Neuronal stem cell (in vitro differentiated cells): ENCODE measurements at regions not wholly inside any gene's neighbourhood (a gene's known extent, or its start where the extent isn't known, plus 50 kb on each side); places are given as distances from the start of the nearest gene placed in this dataset.
A peak's percentile ranks its signal among the peaks of the same experiment; 100 is the strongest.

ENCODE experiments used
- DNase-seq: peaks from one replicate; pipeline ENCODE4 v3.0.0-alpha.2; 2013; ENCODE audit warnings: low spot score
- H2AFZ ChIP-seq: one replicate; pipeline ENCODE4 v1.6.1; 2013; ENCODE audit warnings: mild to moderate bottlenecking, low read length, inconsistent platforms
- H2AK5ac ChIP-seq: 2 replicates; pipeline ENCODE4 v1.6.1; 2013; ENCODE audit warnings: low read depth, mild to moderate bottlenecking, inconsistent platforms, low read length, moderate library complexity, mixed read lengths
- H2BK120ac ChIP-seq: 2 replicates; pipeline ENCODE4 v1.6.1; 2013; ENCODE audit warnings: low read depth, mild to moderate bottlenecking, inconsistent platforms, low read length, moderate library complexity, mixed read lengths
- H2BK12ac ChIP-seq: one replicate; pipeline ENCODE4 v1.6.1; 2013; ENCODE audit warnings: low read length, inconsistent platforms
- H2BK15ac ChIP-seq: 2 replicates; pipeline ENCODE4 v1.6.1; 2013; ENCODE audit warnings: mild to moderate bottlenecking, low read length, inconsistent platforms, mixed read lengths
- H2BK5ac ChIP-seq: one replicate; pipeline ENCODE4 v1.6.1; 2013; ENCODE audit warnings: inconsistent platforms, mild to moderate bottlenecking, low read length, moderate library complexity
- H3K14ac ChIP-seq: one replicate; pipeline ENCODE4 v1.6.1; 2013; ENCODE audit warnings: low read length, inconsistent platforms
- H3K18ac ChIP-seq: 2 replicates; pipeline ENCODE4 v1.6.1; 2013; ENCODE audit warnings: low read length, inconsistent platforms
- H3K23ac ChIP-seq: 2 replicates; pipeline ENCODE4 v1.6.1; 2013; ENCODE audit warnings: low read depth, mild to moderate bottlenecking, mixed read lengths, low read length, inconsistent platforms; ENCODE audit not compliant: poor library complexity
- H3K27ac ChIP-seq: replicated peaks from 3 replicates; pipeline ENCODE4 v1.5.1; 2013; ENCODE audit warnings: low read length, inconsistent platforms
- H3K27me3 ChIP-seq, 3 experiments: 2 replicates each; pipeline ENCODE4 v1.6.1; 2013; ENCODE audit warnings: low read length in 3 of 3, mild to moderate bottlenecking in 2 of 3, inconsistent platforms in 1 of 3, low read depth in 1 of 3, mixed read lengths in 1 of 3, moderate library complexity in 1 of 3; ENCODE audit not compliant: control insufficient read depth in 3 of 3, insufficient read depth in 3 of 3
- H3K36me3 ChIP-seq, 2 donors: replicated peaks in 1 of 2; 2 replicates each; pipeline ENCODE4 v1.6.1; 2013; ENCODE audit warnings: low read length in 2 of 2; ENCODE audit not compliant: control insufficient read depth in 2 of 2, insufficient read depth in 2 of 2
- H3K4ac ChIP-seq: 2 replicates; pipeline ENCODE4 v1.6.1; 2013; ENCODE audit warnings: inconsistent platforms, mild to moderate bottlenecking, low read length, moderate library complexity
- H3K4me1 ChIP-seq, 2 donors: 1 replicate in 1 of 2; 2 replicates in 1 of 2; pipeline ENCODE4 v1.6.1; 2013; ENCODE audit warnings: low read length in 2 of 2, low read depth in 1 of 2; ENCODE audit not compliant: control insufficient read depth in 2 of 2, insufficient read depth in 1 of 2
- H3K4me2 ChIP-seq: one replicate; pipeline ENCODE4 v1.6.1; 2013; ENCODE audit warnings: mild to moderate bottlenecking, low read length, inconsistent platforms; ENCODE audit not compliant: insufficient read depth, poor library complexity, severe bottlenecking
- H3K4me3 ChIP-seq, 2 donors: 2 replicates each; pipeline ENCODE4 v1.5.1; 2013; ENCODE audit warnings: low read length in 2 of 2, mild to moderate bottlenecking in 2 of 2, inconsistent platforms in 1 of 2, moderate library complexity in 1 of 2
- H3K79me1 ChIP-seq: one replicate; pipeline ENCODE4 v1.6.1; 2013; ENCODE audit warnings: low read depth, mild to moderate bottlenecking, inconsistent platforms, low read length, moderate library complexity
- H3K9ac ChIP-seq: one replicate; pipeline ENCODE4 v1.6.1; 2013; ENCODE audit warnings: mild to moderate bottlenecking, low read depth, low read length, inconsistent platforms; ENCODE audit not compliant: poor library complexity
- H3K9me3 ChIP-seq, 2 donors: replicated peaks in 1 of 2; 2 replicates each; pipeline versions ENCODE3 to v1.6.1; 2013; ENCODE audit warnings: low read length in 2 of 2, mild to moderate bottlenecking in 2 of 2, inconsistent platforms in 1 of 2, low read depth in 1 of 2, mixed read lengths in 1 of 2, moderate library complexity in 1 of 2; ENCODE audit not compliant: control insufficient read depth in 2 of 2, insufficient read depth in 1 of 2
- H4K8ac ChIP-seq: one replicate; pipeline ENCODE4 v1.6.1; 2013; ENCODE audit warnings: low read depth, mild to moderate bottlenecking, inconsistent platforms, low read length, moderate library complexity
- H4K91ac ChIP-seq: one replicate; pipeline ENCODE4 v1.6.1; 2013; ENCODE audit warnings: low read length, low read depth, mild to moderate bottlenecking, inconsistent platforms; ENCODE audit not compliant: poor library complexity
- WGBS, 2 donors: extraction: QIAGEN DNeasy Blood & Tissue Kit; methylation state at CpG; one replicate each; pipeline ENCODE4 v1.1.7; 2013; ENCODE audit warnings: missing lambda C conversion rate in 2 of 2, mixed read lengths in 1 of 2; ENCODE audit not compliant: insufficient read length in 2 of 2, insufficient replicate concordance in 1 of 2; ENCODE audit errors: extremely low coverage in 2 of 2; 5-methylcytosine and 5-hydroxymethylcytosine counted together

- Histone ChIP-seq H3K27me3 (no peaks in the 10 kb centered on the region), H2AK5ac (peak overlapping the region; percentile 22), H2BK15ac (peak overlapping the region; percentile 30), H3K18ac (peak overlapping the region; percentile 58), H3K23ac (no peak overlapping the region), H4K91ac (no peak overlapping the region), H3K79me1 (no peaks in the 10 kb centered on the region), H2AFZ (no peak overlapping the region), H3K36me3 (no peaks in the 10 kb centered on the region), H2BK5ac (no peak overlapping the region), H3K9me3 (peaks cover 0 to 2% of the 10 kb centered on the region in 2 donors), H4K8ac (no peak overlapping the region), H2BK120ac (no peak overlapping the region), H3K4me2 (no peak overlapping the region), H3K27ac (no peak overlapping the region), H3K14ac (peak overlapping the region; percentile 50), H2BK12ac (peak overlapping the region; percentile 27), H3K4me1 (peaks cover 0 to 18% of the 10 kb centered on the region in 2 donors), H3K4me3 (no peak overlapping the region), H3K4ac (no peak overlapping the region), H3K9ac (no peak overlapping the region)
- WGBS, 2 donors, result no CpG with 5 or more reads among the region's 9 CpGs
- no peak for DNase-seq
These were observed 258.5 kb upstream of the TLE3 start for GRCh38 chr15:70356062-70356860.

DNA sequence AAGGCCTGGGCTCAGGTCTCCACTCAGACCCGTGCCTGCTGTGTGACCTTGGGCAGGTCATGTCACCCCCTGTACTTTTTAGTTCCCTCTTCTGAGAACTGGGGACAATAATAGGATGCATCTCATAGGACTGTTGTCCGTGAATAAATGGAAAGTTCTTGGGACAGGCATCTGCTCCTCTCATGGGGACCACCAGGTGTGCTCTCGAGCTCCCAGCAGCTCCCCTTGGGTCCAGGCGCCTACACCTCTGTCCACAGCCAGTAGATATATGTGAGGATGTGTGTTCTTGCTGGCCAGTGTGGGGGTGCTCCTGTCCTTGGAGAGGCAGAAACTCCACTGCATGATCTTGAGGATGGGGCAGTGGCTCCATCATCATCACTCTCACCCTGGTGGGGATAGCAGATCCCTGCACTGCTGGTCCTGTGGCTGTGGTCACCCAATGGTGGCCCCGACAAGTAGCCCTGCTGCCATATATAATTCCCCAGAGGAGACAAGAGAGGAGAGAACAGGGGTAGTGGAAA, 257.6 kb upstream of the TLE3 start:
- DNase-seq, result no peak
- Histone ChIP-seq H3K4me3 (no peak overlapping the region), H4K91ac (no peak overlapping the region), H3K4me2 (no peak overlapping the region), H3K9me3 (no peaks in the 10 kb centered on the region), H3K9ac (no peak overlapping the region), H2BK12ac (peak overlapping the region; percentile 59), H3K27ac (no peak overlapping the region), H2AFZ (no peak overlapping the region), H3K27me3 (no peaks in the 10 kb centered on the region), H3K18ac (peak overlapping the region; percentile 25), H2AK5ac (peak overlapping the region; percentile 27), H3K4ac (no peak overlapping the region), H2BK15ac (no peak overlapping the region), H3K36me3 (no peaks in the 10 kb centered on the region), H3K4me1 (peaks cover 0 to 18% of the 10 kb centered on the region in 2 donors), H3K23ac (no peak overlapping the region), H3K79me1 (no peaks in the 10 kb centered on the region), H4K8ac (no peak overlapping the region), H3K14ac (no peak overlapping the region), H2BK5ac (no peak overlapping the region), H2BK120ac (no peak overlapping the region)
- no CpG with 5 or more reads among the region's 5 CpGs for WGBS, 2 donors

DNA sequence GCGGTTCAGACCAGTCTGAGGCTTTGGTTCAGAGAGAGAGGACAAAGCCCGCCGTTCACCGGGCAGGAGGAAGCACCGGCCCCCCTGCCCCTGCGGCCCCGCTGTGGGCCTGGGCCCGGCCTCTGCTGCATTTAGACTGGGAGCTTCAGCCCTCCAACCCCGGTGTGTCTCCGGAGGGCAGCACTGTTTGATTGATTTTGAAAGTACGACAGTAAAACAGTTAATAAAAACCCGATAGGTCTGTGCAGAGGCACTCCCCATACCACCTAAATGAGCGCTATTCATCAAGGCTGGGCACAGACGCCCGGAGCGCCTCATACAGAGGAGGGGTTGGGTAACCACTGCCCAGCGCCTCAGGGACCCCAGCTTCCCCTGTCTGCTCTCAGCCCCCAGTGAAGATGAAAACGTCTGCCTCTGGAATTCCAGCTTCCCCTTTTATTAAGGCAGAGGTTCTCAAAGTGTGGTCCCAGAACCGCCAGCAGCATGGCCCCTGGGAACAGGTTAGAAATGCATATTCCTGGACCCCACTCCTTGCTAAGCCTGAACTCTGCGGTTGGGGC, 256.7 kb upstream of the TLE3 start:
- no CpG with 5 or more reads among the region's 20 CpGs for WGBS, 2 donors
- H3K4ac ChIP-seq, result no peak overlapping the region
- H2AFZ ChIP-seq, result no peak overlapping the region
- H2BK5ac ChIP-seq, result no peak overlapping the region
- H2AK5ac ChIP-seq, result peak overlapping the region; percentile 37
- H3K4me1 ChIP-seq, result peaks cover 0 to 18% of the 10 kb centered on the region in 2 donors
- H3K14ac ChIP-seq, result no peak overlapping the region
- no peaks in the 10 kb centered on the region for H3K79me1 ChIP-seq
- H3K4me2 ChIP-seq, result no peak overlapping the region
- no peak overlapping the region for H3K27ac ChIP-seq
- H3K9me3 ChIP-seq, result no peaks in the 10 kb centered on the region
- H2BK120ac ChIP-seq, result no peak overlapping the region
- no peaks in the 10 kb centered on the region for H3K36me3 ChIP-seq
- no peak overlapping the region for H3K9ac ChIP-seq
- H3K23ac ChIP-seq, result no peak overlapping the region
- H3K18ac ChIP-seq, result peak overlapping the region; percentile 73
- H2BK15ac ChIP-seq, result no peak overlapping the region
- no peaks in the 10 kb centered on the region for H3K27me3 ChIP-seq
- H3K4me3 ChIP-seq, result no peak overlapping the region
- DNase-seq, result no peak
- H4K91ac ChIP-seq, result no peak overlapping the region
- H4K8ac ChIP-seq, result no peak overlapping the region
- H2BK12ac ChIP-seq, result no peak overlapping the region

DNA sequence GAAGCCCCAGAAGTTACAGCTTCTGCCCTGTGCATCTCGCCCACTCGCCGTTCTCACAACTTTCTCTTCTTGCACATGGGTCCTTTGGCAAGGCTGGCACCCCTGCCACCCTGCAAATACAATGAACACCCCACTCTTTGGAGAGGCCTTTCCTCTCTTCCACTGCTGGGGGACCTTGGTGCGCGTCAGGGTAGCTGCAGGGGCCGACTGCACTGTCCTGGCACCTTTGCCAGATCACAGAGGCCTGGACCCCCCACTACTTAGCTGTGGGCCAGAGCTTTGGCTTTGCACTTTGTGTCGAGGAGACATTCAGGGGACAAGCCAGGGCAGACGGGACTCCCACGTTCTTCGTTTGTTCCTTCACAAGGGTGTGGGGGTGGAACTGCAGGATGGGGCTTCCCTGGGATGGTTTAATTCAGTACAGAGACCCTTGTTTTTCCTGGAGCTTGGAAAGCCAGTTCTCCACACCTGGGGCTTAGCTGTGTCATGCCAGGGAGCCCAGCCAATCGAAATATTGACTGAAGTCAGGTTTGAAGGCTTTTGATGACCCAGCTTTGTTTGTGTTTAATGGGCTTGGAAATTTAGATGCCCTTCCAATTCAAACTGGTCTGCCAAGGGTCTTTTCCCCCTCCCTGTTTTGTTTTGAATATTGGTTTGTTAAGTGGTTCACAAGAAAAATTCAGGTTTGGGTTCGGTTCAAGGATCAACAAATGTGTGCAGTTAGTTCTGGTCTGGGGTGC, 256.1 kb upstream of the TLE3 start:
- no peak overlapping the region for H3K27ac ChIP-seq
- no peak overlapping the region for H2BK15ac ChIP-seq
- peaks cover 0 to 15% of the 10 kb centered on the region in 2 donors for H3K4me1 ChIP-seq
- no CpG with 5 or more reads among the region's 12 CpGs for WGBS, 2 donors
- no peak overlapping the region for H4K91ac ChIP-seq
- H3K9ac ChIP-seq, result no peak overlapping the region
- peak overlapping the region; percentile 65 for H2AK5ac ChIP-seq
- no peaks in the 10 kb centered on the region for H3K27me3 ChIP-seq
- H3K36me3 ChIP-seq, result no peaks in the 10 kb centered on the region
- no peak overlapping the region for H3K4ac ChIP-seq
- H3K23ac ChIP-seq, result no peak overlapping the region
- no peak overlapping the region for H3K4me3 ChIP-seq
- no peak for DNase-seq
- no peak overlapping the region for H4K8ac ChIP-seq
- no peaks in the 10 kb centered on the region for H3K79me1 ChIP-seq
- H2BK120ac ChIP-seq, result no peak overlapping the region
- H3K9me3 ChIP-seq, result no peaks in the 10 kb centered on the region
- no peak overlapping the region for H2BK12ac ChIP-seq
- peak overlapping the region; percentile 42 for H3K14ac ChIP-seq
- no peak overlapping the region for H2AFZ ChIP-seq
- no peak overlapping the region for H3K4me2 ChIP-seq
- no peak overlapping the region for H2BK5ac ChIP-seq
- peak overlapping the region; percentile 51 for H3K18ac ChIP-seq
